ENCODE measurements at regions not wholly inside any gene's neighbourhood (a gene's known extent, or its start where the extent isn't known, plus 50 kb on each side); places are given as distances from the start of the nearest gene placed in this dataset.

DNA sequence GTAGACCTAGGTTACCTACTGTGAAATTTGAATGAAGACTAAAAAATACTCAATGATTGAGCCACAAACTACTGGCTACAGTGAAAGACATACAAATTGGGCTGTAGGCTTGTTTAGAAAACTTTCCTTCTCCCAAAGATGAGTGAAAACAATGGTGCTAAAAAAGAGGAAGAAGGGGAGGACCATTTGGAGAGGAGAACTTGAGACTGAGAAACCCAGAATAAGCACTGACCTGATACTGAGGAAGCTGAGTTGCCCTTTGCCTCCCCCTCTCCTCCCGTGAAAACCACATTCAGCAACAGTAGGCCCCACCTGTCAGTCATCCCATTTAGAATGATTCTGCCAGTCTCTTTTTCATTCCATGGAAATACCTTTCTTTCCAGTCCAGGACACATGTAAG lies 484.0 kb upstream of the TGFBR2 start:
- DNase-seq (ENCODE audit: low spot score) = no peak

DNA sequence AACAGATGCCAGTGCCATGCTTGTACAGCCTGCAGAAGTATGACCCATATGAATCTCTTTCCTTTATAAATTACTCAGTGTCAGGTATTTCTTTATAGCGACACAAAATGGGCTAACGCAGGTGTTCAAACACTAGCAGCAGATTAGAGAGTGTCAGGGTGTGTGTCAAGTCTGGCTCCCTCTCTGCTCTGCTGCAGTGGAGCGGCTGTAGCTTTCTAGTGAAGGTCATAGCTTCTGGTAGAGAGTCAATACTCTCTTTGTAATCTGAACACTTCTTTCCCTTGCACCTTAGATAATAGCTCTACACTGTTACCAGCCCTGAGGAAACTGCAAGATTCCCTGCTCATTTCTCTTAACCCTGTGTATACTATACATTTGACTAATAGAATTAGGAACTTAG lies 483.2 kb upstream of the TGFBR2 start:
- DNase-seq (ENCODE audit: low spot score) = no peak

DNA sequence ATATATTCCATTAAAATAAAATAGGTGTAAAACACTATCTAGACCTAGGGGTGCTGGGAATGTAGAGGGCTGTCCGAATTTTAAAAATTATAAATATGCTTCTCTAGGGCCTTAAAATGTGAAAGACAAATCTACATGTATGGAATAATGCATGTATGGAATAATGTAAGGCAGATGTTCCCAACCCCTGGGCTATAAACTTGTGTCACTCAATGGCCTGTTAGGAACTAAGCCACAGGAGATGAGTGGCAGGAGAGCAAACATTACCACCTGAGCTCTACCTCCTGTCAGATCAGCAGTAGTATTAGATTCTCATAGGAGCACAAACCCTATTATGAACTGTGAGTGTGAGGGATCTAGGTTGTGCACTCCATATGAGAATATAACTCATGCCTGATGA lies 482.6 kb upstream of the TGFBR2 start:
- no peak for DNase-seq (ENCODE audit: low spot score)

DNA sequence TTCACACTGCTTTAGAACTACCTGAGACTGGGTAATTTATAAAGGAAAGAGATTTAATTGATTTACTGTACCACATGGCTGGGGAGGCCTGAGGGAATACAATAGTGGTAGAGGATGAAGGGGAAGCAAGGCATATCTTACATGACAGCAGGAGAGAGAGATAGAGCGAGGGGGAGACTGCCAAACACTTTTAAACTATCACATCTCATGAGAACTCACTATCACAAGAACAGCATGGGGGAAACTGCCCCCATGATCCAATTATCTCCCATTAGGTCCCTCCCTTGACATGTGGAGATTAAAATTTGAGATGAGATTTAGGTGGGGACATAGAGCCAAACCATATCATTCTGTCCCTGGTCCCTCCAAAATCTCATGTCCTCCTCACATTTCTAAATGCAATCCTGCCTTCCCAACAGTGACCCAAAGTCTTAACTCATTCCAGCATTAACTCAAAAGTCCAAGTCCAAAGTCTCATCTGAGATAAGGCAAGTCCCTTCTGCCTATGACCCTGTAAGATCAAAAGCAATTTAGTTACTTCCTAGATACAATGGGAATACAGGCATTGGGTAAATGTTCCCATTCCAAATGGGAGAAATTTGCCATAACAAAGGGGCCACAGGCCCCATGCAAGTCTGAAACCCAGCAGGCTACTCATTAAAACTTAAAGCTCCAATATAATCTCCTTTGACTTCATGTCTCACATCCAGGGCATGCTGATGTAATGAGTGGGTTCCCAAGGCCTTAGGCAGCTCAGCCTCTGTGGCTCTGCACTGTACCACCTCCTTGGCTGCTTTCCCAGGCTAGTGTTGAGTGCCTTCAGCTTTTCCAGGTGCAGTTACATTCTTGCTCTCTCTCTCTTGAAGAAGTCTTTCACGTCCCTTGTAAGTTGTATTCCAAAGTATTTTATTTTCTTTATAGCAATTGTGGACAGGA lies 481.7 kb upstream of the TGFBR2 start:
- no peak for DNase-seq (ENCODE audit: low spot score)

DNA sequence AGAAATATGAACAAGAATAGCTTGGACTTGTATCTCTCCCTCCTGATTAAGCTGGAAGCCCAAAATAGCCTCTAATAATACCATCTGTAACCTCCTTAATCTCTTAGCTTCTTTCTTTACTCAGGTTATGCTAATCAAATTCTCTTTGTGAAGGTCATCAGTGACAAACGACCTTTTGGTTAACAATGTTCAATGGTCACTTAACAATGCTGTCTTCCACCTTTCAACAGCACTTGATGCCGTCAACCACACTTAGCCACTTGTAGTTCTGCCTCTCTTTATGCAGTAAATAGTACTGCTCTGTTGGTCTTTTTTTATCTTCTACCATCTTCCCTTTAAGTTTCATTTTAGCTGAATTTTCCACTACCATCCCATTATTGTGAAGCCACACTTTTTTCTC lies 476.6 kb upstream of the TGFBR2 start:
- no peak for DNase-seq (ENCODE audit: low spot score)

DNA sequence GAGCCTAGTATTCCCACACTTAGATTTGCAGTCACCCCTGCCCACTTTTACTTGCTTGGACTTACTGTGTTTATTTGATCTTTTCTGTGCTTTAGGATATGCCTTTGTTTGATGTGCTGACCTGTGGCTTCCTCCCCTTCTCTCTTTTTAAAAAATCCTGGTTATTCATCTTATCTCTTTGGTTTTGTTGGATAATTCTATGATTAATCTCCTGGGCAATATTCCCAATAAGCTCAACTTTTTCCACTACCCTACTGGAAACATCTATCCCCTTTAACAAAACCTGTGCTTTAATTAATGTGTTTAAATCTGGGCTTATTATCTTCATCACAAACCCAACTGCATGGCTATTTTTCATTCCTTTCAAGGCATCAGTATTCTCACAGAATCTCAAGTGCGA lies 476.0 kb upstream of the TGFBR2 start:
- no peak for DNase-seq (ENCODE audit: low spot score)

DNA sequence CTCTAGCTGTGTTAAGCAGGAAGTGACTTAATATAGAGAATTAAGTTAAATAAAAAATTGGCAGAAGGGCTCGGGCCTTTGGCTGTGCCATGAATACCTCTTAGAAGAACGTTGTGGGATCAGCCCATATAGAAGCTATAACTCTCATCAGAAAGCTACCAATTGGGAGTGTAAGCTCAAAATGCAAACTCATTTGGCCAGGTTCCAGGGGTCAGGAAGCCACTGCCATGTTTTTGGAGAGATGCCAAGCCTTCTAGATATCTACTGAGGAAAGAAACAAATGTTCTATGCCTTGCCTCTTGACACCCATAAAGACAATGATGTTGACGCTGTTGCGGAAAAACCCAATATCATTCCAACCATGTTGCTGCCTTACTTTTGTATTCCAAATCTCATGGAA lies 475.2 kb upstream of the TGFBR2 start:
- no peak for DNase-seq (ENCODE audit: low spot score)

DNA sequence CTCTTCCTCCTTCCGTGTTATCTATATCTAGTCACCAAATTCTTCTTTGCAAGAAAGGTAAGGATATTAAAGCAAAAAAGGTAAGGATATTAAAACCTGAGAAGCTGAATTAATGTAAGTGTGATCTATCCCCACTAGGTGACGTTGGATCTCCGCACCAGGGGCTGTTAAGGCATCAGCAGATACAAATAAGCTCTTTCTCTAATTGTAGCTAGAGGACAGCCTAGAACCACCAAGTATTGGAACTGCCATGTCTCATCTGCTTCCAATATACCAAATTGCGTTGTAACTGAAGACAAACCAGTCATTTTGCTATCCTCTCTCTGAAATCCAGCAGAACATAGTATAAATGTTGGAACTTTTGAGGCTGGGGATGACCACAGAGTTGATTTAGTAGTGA lies 471.2 kb upstream of the TGFBR2 start:
- peak; percentile 17 for DNase-seq (ENCODE audit: low spot score)

DNA sequence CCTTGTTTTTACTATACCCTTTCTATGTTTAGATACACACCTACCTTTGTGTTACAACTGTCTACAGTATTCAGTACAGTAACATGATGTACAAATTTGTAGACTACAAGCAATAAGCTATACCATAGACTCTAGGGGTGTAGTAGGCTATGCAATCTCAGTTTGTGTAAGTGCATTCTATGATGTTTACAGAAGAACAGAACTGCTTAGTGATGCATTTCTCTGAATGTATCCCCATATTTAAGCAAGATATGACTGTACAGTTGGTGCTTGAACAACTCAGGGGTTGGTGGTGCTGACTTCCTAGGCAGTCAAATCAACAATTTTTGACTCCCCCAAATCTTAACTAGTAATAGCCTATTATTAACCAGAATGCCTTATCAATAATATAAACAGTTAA lies 467.1 kb upstream of the TGFBR2 start:
- no peak for DNase-seq (ENCODE audit: low spot score)

DNA sequence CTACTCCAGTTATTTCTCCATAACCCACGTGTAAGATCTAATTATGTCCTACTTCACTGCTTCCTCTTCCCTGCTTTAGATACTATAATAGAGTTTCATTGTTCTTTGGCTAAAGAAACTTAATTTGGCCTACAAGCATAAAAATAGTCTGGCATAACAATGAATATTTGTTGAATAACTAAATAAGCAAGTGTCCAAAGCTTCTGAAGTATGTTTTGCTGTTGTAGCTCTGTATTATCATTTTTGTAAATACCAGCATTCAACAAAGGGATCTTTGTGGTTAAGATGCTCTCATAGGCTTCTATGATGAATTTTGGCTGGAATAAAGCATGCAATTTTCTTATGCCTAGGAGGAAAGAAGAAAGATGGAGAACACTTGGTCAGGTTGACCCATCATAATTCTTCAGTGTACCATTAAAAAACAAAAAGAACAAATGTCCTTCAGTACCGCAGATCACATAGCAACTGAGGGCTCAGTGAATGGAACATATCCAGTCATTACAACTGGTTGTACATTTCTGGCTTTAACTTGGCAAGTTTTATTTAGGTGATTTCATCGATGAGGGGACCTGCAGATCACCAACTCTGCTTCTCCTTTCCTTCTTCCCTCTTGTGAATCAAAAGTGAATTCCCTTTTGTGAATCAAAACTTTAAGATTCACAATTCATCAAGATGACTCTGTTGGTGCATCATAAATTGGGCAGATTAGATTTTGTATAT lies 465.9 kb upstream of the TGFBR2 start:
- DNase-seq (ENCODE audit: low spot score) = no peak

DNA sequence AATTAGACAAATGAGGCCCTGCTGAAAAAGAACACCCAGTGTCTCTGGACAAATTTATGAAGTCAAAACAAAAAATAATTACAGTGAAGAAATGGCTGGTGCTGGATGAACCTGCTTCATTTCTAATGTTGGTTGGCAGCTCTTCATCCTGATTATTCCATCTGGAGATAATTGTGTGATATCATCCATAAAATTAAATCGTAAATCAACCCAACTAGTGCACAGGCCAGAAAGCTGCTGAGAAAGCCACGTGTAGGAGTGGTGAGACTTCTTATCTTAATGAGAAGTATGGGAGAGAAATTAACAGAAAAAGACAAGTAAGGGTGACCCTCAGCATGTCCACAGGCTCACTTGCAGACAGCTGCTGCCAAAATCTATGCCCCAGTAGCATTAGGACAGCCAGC lies 465.2 kb upstream of the TGFBR2 start:
- DNase-seq (ENCODE audit: low spot score) = no peak

DNA sequence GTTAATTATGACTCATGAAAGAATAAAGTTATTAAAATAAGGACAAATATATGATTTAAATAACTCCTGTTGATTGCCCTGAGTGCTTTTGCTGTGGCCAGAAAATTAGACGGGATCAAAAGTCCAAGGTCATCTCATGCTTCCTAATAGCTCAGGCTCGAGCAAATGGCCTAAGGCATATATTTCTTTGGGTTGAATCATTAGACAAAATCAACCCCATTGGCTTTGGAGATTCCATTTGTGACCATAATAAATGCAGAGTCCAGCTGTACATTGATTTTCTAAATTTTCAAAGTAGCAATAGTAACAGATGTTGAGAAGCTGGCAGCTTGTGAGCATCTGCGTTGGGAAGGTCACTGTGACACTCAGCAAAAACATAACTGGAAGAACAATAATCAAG lies 464.5 kb upstream of the TGFBR2 start:
- DNase-seq (ENCODE audit: low spot score) = no peak

DNA sequence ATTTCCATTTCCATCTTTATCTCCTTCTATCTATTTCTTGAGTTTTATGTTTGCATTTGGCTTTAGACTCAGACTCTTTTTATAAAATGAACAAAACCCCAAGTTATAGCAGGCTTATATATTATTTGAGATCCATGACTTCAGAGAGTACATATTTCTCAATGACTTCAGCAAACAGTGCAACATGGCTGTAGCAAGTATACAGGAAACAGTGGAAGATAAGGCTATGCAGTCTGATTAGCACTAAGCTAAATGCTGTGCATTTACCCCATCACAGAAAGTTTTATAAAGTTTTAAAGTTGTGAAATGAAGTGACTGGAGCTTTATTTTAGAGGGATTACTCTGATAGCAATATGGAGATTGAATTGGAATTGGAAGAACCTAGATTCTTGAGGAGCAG lies 463.5 kb upstream of the TGFBR2 start:
- peak; percentile 17 for DNase-seq (ENCODE audit: low spot score)

DNA sequence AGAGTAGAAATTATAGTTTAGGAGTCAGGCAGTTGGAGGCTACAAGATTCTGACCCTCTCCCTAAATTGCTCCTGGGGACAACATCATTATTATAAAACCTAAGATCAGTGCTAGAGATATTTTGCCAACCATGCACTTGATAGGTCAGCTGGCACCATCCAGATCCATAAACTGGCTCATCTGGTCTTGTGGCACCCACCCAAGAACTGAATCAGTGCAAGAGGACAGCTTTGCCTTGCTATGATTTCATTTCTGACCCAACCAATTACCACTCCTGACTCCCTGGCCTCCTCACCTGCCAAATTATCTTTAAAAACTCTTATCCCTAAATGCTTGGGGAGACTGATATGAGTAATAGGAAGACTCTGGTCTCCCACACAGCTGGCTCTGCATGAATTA lies 461.1 kb upstream of the TGFBR2 start:
- no peak for DNase-seq (ENCODE audit: low spot score)

DNA sequence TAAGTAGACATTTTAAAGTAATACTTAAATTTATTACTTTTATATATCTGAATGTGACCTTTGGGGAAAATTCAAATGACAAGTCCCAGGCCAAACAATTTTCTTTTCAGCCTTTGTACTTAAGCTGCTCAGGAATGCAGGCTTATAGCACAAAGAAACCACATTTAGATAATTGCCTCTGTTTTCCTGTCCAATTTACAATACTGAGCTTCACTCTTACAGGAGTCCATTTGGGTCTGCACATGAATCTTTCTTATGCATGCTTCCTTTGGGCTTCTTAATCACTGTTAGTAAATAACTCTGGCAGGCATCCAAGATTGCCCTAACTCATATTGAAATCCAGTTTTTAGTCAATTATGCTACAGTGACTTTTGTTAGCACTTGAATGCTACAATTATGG lies 459.4 kb upstream of the TGFBR2 start:
- DNase-seq (ENCODE audit: low spot score) = no peak

DNA sequence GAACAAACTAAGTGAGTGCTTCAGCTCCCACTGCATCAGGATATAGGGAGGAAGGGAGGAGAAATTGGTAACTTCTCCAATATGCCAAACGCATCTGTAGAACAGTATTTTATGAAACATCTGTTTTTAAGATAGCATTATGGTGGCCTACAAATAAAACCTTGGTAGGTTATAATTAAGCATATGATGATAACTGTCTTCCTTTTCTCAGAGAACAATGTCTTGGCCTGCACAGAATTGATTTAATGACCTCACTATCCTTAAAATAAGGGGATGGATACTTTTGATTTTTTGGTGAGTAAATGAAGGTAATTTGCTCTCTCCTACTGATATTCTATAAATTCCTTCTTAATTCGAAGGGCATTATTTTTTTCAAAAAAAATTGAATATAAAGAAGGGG lies 451.5 kb upstream of the TGFBR2 start:
- no peak for DNase-seq (ENCODE audit: low spot score)

DNA sequence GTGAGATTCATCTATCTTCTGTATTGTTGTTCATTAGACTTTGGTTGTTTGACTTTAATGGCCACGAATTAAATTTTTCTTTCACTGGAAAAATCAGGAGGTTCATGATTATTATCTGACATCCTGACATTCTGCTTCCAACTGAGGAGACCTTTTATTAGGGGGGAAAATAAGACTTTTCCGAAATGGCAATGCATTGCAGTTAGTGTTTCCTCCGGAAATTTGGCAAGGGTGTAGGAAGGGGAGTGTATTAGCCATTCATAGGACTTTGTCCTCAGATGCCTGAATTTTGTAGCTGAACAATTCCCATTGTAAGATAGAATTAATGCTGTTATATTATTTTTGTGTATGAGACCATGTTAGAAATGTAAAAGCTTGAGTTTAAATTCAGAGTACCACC lies 450.6 kb upstream of the TGFBR2 start:
- DNase-seq (ENCODE audit: low spot score) = no peak

DNA sequence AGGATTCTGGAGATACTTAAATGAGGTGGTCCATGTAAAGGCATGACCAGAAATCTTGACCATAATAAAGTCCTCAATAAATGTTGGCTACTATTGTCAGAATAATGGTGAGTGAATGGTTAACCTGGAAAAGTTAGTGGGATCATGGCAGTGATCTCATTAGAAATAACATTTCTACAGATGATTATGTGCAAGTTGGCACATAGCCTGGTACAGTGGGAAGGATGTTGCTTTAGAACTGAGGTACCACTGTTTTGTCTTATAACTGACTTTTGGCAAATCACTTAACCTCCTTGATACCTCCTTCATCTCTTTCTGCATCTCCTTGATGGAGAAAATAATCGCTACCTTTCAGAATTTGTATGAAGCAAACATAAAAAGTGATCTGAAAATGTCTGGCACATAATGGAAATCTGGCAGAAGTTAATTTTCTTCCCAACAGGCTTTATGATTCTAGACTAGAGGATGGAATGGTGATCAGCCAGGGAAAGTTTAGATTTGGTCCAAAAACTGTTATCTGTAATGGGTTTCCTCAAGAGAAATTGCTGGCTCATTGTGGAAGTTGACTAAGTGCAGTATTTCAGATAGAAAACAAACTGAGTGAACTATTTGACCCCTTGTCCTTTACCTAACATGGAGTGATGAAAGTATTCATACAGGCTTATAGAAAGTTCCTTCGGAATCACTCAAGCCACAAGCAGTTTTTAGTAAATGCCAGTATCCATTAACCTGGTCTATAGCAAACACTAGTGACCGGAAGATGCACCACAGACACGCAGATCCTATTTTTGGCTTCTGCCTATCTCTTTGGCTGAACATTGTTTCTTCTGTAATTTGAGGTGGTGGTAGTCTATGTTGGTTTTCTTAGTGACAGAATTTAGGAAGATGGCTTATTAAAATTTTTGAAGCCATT lies 449.6 kb upstream of the TGFBR2 start:
- no peak for DNase-seq (ENCODE audit: low spot score)

DNA sequence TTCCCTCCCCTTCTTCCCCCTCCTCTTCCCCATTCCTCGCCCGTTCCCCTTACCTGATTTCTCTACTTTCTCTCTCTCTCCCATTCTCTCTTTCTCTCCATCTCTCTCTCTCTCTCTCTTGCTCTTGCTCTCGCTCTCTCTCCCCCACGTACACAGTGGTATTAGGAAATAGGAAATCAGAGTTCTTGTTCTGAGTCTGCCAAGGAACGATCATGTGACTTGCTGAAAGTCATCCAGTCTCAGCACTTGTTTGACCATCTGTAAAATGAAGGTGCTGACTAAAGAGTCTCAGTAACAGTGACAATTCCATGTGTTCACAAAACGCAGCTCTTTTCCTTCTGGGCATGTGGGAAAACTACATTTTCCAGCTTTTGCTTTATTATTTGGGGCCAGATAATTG lies 445.0 kb upstream of the TGFBR2 start:
- no peak for DNase-seq (ENCODE audit: low spot score)

DNA sequence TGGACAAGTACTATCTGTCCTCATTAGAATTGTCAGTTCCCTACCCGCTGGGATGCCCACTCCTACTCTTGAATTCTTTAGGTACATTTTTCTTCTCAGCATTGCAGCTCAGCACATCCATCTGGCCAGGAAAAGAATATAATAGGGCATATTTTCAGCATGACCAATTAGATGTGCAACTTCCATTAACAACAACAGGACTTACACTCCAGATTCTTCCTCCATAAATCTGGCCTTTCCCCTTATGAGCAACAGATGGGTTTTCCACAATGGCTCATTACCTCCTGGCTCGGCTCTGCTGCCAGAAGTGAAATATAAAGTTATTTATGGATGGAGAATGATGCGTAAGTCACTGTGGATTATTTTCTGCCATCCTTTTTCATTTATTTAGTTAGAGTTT lies 443.8 kb upstream of the TGFBR2 start:
- no peak for DNase-seq (ENCODE audit: low spot score)

DNA sequence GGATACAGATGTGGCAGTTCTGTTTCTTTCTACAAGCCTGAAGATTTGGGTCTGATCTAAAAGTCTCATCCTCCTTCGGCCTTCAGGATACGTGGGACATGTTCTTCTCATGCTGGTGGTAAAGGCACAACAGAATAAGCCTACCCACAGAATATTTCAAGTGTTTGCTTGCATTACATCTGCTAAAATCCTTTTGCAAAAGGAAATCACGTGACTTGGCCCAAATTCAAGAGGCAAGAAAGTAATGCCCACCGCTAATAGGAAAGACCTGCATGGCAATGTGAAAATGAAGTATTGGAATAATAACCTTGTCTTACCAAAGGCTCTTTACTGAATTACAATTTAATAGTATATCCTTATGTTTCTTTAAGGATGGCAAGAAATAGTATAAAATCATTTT lies 439.9 kb upstream of the TGFBR2 start:
- DNase-seq (ENCODE audit: low spot score) = no peak

DNA sequence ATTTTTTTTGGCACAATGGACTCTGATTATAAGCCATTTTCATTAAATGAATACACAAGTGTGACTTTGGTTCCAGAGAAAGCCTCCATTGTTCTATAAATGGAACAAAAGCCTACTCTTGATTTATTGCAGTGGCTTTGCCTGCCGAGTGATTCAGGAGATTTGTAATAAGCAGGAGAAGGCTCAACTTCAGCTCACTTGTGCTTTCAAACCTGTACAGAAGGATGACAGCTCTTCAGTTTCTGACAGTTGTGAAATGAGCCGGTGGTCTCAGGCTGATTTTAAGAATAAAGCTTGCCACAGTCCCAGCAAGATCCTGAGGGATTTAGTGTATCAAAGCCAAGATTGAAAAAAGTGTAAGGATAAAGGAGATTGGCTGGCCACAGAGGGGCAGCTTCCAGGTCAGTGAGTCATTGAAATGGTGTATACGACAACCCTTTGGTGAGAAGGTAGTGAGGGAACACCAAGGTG lies 438.8 kb upstream of the TGFBR2 start:
- no peak for DNase-seq (ENCODE audit: low spot score)
